BE2C (cell line): ENCODE measurements at regions not wholly inside any gene's neighbourhood (a gene's known extent, or its start where the extent isn't known, plus 50 kb on each side); places are given as distances from the start of the nearest gene placed in this dataset.

Experiments used
- DNase-seq: peaks from one replicate; pipeline ENCODE4 v3.0.0-alpha.2; 2020
- H3K27me3 ChIP-seq: fragments of 250-450 bp; sonication (Bioruptor Pico); 2 replicates; pipeline ENCODE4 v1.5.1; 2020; ENCODE audit warnings: mild to moderate bottlenecking
- H3K36me3 ChIP-seq: fragments of 250-450 bp; sonication (Bioruptor Pico); 2 replicates; pipeline ENCODE4 v1.5.1; 2020; ENCODE audit warnings: mild to moderate bottlenecking
- H3K4me1 ChIP-seq: fragments of 250-450 bp; sonication (Bioruptor Pico); 2 replicates; pipeline ENCODE4 v1.5.1; 2020
- H3K4me3 ChIP-seq: 2 replicates; pipeline ENCODE4 v1.5.1; 2011; ENCODE audit warnings: low read depth, low read length
- H3K9me3 ChIP-seq: fragments of 250-450 bp; sonication (Bioruptor Pico); 2 replicates; pipeline ENCODE4 v1.5.1; 2020
- CTCF ChIP-seq: IDR thresholded peaks from 2 replicates; pipeline ENCODE4 v1.5.1; 2012; ENCODE audit warnings: mild to moderate bottlenecking, low read depth, low read length

- TF ChIP-seq CTCF, result no peak
- Histone ChIP-seq H3K4me3 (no peak overlapping the region), H3K36me3 (no peaks in the 10 kb centered on the region), H3K27me3 (no peaks in the 10 kb centered on the region), H3K4me1 (no peaks in the 10 kb centered on the region), H3K9me3 (no peaks in the 10 kb centered on the region)
- DNase-seq, result no peak
Observed at GRCh38 chr14:98203421-98203820, 1068.6 kb downstream of the BCL11B start.

DNA sequence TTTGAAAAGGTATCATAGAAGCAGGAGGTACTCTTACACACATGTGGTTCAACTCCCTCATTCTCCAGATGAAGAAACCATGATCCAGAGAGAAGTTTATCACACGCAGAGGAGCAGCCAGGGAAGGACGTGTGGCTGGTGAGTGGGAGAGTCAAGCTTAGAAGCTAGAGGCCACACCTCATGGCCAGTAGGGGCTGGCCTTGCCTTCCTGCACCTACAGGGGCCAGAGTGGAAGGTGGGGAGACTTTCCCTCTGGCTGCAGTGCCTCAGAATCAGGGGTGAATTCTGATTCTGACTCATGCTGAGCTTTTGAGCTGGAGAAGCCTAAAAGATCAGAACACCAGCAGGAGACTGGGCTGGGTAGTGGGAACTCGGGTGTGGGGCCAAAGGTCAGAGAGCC lies 1067.9 kb downstream of the BCL11B start:
- H3K27me3 ChIP-seq, result no peaks in the 10 kb centered on the region
- no peaks in the 10 kb centered on the region for H3K9me3 ChIP-seq
- H3K36me3 ChIP-seq, result no peaks in the 10 kb centered on the region
- no peak for TF ChIP-seq CTCF
- no peak for DNase-seq
- H3K4me3 ChIP-seq, result no peak overlapping the region
- no peaks in the 10 kb centered on the region for H3K4me1 ChIP-seq

DNA sequence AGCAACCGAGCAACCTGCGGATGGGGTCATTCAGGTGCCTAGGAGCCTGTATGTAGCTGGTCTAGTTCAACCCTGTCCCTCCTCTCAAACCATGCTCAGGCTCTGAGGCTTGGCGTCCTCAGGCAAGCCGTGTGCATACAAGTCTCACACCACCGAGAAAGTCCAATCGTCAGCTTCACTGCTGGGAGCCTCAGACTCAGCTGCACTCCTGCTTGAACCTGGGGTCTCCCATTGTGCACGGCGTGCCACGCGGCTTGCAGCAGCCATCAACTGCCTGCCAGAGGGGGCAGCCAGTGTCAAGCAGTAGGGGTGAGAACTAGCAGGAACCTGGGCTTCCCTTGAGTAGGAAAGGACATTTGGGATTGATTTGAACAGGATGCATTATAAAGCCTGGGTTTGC lies 1064.6 kb downstream of the BCL11B start:
- no peak for TF ChIP-seq CTCF

GRCh38 chr14:98208211-98208611 lies 1063.8 kb downstream of the BCL11B start:
- no peaks in the 10 kb centered on the region for H3K9me3 ChIP-seq
- no peak for TF ChIP-seq CTCF
- no peak overlapping the region for H3K4me3 ChIP-seq
- no peaks in the 10 kb centered on the region for H3K27me3 ChIP-seq
- no peak for DNase-seq
- H3K36me3 ChIP-seq, result no peaks in the 10 kb centered on the region
- H3K4me1 ChIP-seq, result no peaks in the 10 kb centered on the region

More for the DNA sequence above, 1064.6 kb downstream of the BCL11B start:
- no peaks in the 10 kb centered on the region for H3K9me3 ChIP-seq
- H3K27me3 ChIP-seq, result no peaks in the 10 kb centered on the region
- no peaks in the 10 kb centered on the region for H3K4me1 ChIP-seq
- no peak overlapping the region for H3K4me3 ChIP-seq
- no peak for DNase-seq
- no peaks in the 10 kb centered on the region for H3K36me3 ChIP-seq

DNA sequence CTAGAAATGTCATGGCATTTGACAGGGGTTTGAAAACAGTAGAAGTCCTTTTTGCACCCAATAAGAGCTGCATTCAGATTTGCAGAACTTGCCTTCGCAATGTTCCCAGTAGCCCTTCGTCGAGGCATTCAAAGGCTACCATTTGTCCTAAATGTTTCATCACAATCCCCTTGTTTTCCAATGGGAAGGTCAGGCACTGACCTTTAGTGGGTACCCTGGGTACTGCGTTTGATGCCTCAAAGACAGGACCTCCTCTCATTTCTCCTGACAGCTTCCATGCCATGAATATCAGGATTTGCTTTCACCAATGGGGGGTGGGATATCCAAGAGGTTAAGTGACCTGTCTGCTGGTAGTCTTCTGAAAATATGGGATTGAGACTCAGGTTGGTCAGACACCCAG lies 1063.1 kb downstream of the BCL11B start:
- DNase-seq, result no peak

DNA sequence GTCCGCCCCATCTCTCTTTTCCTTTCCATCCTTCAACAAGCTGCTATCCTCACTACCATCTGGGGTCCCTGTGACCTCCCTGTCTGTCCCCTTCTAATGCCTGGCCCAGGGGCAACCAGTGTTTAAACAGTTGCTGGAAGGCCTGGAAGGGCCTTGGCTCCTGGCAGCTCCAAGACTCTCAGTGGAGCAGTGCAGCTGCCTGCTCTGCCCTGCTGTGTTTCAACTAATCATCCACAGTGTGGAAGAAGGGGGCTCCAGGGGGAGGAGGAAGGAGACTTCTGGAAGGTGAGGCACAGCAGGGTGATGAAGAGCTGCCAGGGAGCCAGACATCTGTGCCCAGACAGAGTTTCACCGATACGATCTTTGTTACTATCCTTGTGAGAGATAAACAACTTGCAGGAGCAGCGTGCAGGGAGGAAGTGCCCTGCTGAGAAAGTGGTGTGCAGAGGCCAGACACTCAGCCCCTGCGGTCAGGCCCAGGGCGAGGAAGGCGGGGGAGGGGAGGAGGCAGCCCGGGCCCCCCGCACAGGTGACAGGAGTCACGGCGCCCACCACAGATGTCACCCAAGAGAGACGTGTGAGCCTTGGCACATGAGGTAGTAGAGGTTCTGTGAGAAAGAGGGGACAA lies 1061.8 kb downstream of the BCL11B start:
- no peaks in the 10 kb centered on the region for H3K9me3 ChIP-seq
- no peak for TF ChIP-seq CTCF
- no peaks in the 10 kb centered on the region for H3K4me1 ChIP-seq
- DNase-seq, result no peak
- no peaks in the 10 kb centered on the region for H3K36me3 ChIP-seq
- no peaks in the 10 kb centered on the region for H3K27me3 ChIP-seq
- H3K4me3 ChIP-seq, result no peak overlapping the region

More for the DNA sequence above, 1063.1 kb downstream of the BCL11B start:
- H3K4me1 ChIP-seq, result no peaks in the 10 kb centered on the region
- H3K4me3 ChIP-seq, result no peak overlapping the region
- no peaks in the 10 kb centered on the region for H3K27me3 ChIP-seq
- H3K9me3 ChIP-seq, result no peaks in the 10 kb centered on the region
- no peak for TF ChIP-seq CTCF
- H3K36me3 ChIP-seq, result no peaks in the 10 kb centered on the region
